ENCODE measurements at regions not wholly inside any gene's neighbourhood (a gene's known extent, or its start where the extent isn't known, plus 50 kb on each side); places are given as distances from the start of the nearest gene placed in this dataset.

DNA sequence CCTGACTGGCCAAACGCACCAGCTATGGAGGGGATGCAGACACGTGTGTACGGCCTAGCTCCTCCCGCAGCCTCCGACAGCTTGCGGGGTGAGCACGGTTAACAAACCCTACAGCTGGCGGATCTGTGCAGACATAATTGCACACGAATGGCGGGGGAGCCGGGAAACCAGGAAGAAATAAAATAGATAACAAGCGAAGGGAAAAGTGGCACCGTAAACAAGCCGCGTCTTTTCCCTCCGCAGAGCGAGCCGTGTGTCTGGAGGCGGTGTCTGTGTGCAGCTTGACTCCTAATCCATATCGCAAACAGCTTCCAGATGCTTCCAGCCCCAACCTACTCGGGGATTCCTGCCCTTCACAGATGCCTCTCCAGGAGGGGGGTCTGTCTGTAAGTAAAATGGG, 853.1 kb upstream of the SALL3 start:
- peaks cover 0 to 9% (median 8%) of the 10 kb centered on the region in 5 donors for H3K9me3 ChIP-seq (ENCODE audit: control insufficient read depth in 5 of 5, low read length in 5 of 5)
- peaks cover 0 to 7% (median 0%) of the 10 kb centered on the region in 5 donors for H3K4me1 ChIP-seq (ENCODE audit: control insufficient read depth in 5 of 5, insufficient read depth in 5 of 5, low read length in 5 of 5)
- no peak overlapping the region for H3K9ac ChIP-seq (ENCODE audit: low read length in 5 of 5)
- no peaks in the 10 kb centered on the region for H3K36me3 ChIP-seq (ENCODE audit: control insufficient read depth in 5 of 5, insufficient read depth in 5 of 5, low read length in 5 of 5)
- peaks cover 0 to 20% (median 10%) of the 10 kb centered on the region in 5 donors for H3K27me3 ChIP-seq (ENCODE audit: control insufficient read depth in 5 of 5, insufficient read depth in 4 of 5, low read length in 5 of 5)
- no peak overlapping the region for H3K27ac ChIP-seq (ENCODE audit: low read depth, low read length)
- no peak overlapping the region for H3K4me3 ChIP-seq (ENCODE audit: low read depth in 1 of 5, low read length in 5 of 5)

DNA sequence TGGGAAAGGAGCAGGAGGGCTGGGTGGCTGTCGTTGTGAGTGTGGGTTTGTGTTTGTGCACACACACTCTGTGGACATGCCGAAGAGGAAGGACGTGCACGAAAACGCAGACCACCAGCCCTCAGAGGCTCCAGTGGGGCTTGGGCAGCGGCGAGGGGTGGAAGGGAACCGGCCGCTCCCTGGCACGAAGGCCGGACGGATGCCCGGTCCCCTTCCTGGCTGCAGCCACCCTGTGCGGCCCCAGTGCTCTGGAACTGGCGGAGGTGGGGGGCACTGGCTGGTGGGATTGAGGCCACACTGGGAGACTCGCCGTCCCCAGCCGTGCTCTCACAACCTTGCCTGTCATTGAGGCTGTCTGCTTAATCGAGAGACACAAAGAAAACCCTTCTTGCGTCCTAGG, 852.6 kb upstream of the SALL3 start:
- H3K9ac ChIP-seq (ENCODE audit: low read length in 5 of 5): no peak overlapping the region
- no peak overlapping the region for H3K27ac ChIP-seq (ENCODE audit: low read depth, low read length)
- H3K27me3 ChIP-seq (ENCODE audit: control insufficient read depth in 5 of 5, insufficient read depth in 4 of 5, low read length in 5 of 5): peaks cover 0 to 20% (median 10%) of the 10 kb centered on the region in 5 donors
- no peaks in the 10 kb centered on the region for H3K36me3 ChIP-seq (ENCODE audit: control insufficient read depth in 5 of 5, insufficient read depth in 5 of 5, low read length in 5 of 5)
- peaks cover 0 to 9% (median 8%) of the 10 kb centered on the region in 5 donors for H3K9me3 ChIP-seq (ENCODE audit: control insufficient read depth in 5 of 5, low read length in 5 of 5)
- no peak overlapping the region for H3K4me3 ChIP-seq (ENCODE audit: low read depth in 1 of 5, low read length in 5 of 5)
- peaks cover 0 to 7% (median 0%) of the 10 kb centered on the region in 5 donors for H3K4me1 ChIP-seq (ENCODE audit: control insufficient read depth in 5 of 5, insufficient read depth in 5 of 5, low read length in 5 of 5)

DNA sequence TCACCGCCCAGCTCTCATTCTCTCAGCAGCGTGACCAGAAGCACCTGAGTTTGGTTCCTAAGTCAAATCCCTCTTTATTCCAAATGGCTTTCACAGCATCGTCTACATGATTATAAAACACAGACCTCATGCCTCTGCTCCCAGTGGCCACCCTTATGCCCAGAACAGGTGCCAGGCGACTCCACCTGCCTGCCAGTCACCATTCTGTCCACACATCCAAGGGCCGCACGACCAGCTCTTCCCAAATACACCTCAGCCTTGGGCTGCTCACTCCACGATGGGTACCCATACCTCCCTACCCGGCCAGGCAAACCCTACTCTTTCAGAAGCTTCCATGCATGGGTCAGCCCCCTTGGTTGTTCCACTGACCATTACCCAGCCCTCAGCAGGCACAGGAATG, 851.6 kb upstream of the SALL3 start:
- H3K27me3 ChIP-seq (ENCODE audit: control insufficient read depth in 5 of 5, insufficient read depth in 4 of 5, low read length in 5 of 5): peaks cover 0 to 20% (median 10%) of the 10 kb centered on the region in 5 donors
- no peak overlapping the region for H3K9ac ChIP-seq (ENCODE audit: low read length in 5 of 5)
- H3K4me3 ChIP-seq (ENCODE audit: low read depth in 1 of 5, low read length in 5 of 5): no peak overlapping the region
- H3K27ac ChIP-seq (ENCODE audit: low read depth, low read length): no peak overlapping the region
- peaks cover 0 to 9% (median 8%) of the 10 kb centered on the region in 5 donors for H3K9me3 ChIP-seq (ENCODE audit: control insufficient read depth in 5 of 5, low read length in 5 of 5)
- H3K4me1 ChIP-seq (ENCODE audit: control insufficient read depth in 5 of 5, insufficient read depth in 5 of 5, low read length in 5 of 5): peaks cover 0 to 4% (median 0%) of the 10 kb centered on the region in 5 donors
- no peaks in the 10 kb centered on the region for H3K36me3 ChIP-seq (ENCODE audit: control insufficient read depth in 5 of 5, insufficient read depth in 5 of 5, low read length in 5 of 5)

DNA sequence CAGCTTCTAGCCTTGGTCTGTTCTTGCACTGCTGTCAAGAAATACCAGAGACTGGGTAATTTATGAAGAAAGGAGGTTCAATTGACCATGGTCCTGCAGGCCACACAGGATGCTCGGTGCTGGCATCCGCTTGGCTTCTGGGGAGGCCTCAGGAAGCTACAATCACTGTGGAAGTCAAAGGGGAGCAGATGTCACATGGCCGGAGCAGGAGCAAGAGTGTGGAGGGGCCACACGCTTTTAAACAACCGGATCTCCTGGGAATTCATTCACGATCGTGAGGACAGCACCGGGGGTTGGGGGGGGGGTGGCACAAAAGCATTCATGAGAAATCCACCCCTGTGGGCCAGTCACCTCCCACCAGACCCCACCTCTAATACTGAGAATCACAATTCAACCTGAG, 850.4 kb upstream of the SALL3 start:
- Histone ChIP-seq H3K9ac (ENCODE audit: low read length in 5 of 5) (no peak overlapping the region), H3K27me3 (ENCODE audit: control insufficient read depth in 5 of 5, insufficient read depth in 4 of 5, low read length in 5 of 5) (peaks cover 0 to 20% (median 10%) of the 10 kb centered on the region in 5 donors), H3K4me1 (ENCODE audit: control insufficient read depth in 5 of 5, insufficient read depth in 5 of 5, low read length in 5 of 5) (no peaks in the 10 kb centered on the region), H3K9me3 (ENCODE audit: control insufficient read depth in 5 of 5, low read length in 5 of 5) (peaks cover 0 to 9% (median 8%) of the 10 kb centered on the region in 5 donors), H3K36me3 (ENCODE audit: control insufficient read depth in 5 of 5, insufficient read depth in 5 of 5, low read length in 5 of 5) (no peaks in the 10 kb centered on the region), H3K4me3 (ENCODE audit: low read depth in 1 of 5, low read length in 5 of 5) (no peak overlapping the region), H3K27ac (ENCODE audit: low read depth, low read length) (no peak overlapping the region)

DNA sequence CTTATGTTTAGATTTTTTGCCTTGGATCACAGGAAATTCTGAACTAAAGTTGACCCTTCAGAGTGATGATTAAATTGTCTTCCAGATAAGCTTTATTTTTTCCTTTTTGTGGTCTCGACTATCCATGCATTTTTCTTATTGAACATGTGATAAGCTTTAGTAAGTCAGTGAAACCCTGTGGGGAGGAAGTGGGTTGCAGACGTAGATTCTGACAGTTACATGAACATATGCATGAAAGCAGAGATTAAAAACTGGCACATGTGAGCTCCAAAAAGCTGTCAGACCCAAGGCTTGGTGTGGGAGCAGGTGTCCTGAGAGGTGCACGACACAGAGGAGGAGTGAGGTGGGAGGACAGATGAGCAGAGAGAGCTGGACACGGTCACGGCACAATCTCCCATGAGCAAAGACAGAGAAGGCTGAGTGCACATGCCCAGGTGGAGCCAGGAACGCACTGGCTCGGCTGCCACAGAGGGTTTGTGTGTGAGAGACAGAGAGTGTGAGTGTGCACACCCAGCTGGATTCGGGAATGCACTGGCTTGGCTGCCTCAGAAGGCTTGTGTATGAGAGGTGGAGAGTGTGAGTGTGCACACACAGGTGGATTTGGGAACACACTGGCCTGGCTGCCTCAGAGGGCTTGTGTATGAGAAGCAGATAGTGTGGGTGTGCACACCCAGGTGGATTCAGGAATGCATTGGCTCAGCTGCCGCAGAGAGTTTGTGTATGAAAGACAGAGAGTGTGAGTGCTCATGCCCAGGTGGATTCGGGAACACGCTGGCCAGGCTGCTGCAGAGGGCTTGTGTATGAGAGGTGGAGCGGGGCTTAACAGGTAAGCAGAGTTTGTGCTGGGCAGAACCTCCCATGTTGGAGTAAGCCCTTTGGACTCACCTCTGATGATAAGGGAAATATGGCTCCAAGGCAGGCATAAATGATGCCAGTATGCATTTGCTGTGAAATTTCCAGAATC, 849.1 kb upstream of the SALL3 start:
- H3K27me3 ChIP-seq (ENCODE audit: control insufficient read depth in 5 of 5, insufficient read depth in 4 of 5, low read length in 5 of 5): peaks cover 0 to 22% (median 10%) of the 10 kb centered on the region in 5 donors
- H3K9ac ChIP-seq (ENCODE audit: low read length in 5 of 5): no peak overlapping the region
- no peak overlapping the region for H3K27ac ChIP-seq (ENCODE audit: low read depth, low read length)
- H3K9me3 ChIP-seq (ENCODE audit: control insufficient read depth in 5 of 5, low read length in 5 of 5): peaks cover 0 to 7% (median 7%) of the 10 kb centered on the region in 5 donors
- no peak overlapping the region for H3K4me3 ChIP-seq (ENCODE audit: low read depth in 1 of 5, low read length in 5 of 5)
- H3K4me1 ChIP-seq (ENCODE audit: control insufficient read depth in 5 of 5, insufficient read depth in 5 of 5, low read length in 5 of 5): no peaks in the 10 kb centered on the region
- no peaks in the 10 kb centered on the region for H3K36me3 ChIP-seq (ENCODE audit: control insufficient read depth in 5 of 5, insufficient read depth in 5 of 5, low read length in 5 of 5)

GRCh38 chr18:78133729-78134128, 845.9 kb upstream of the SALL3 start:
- no peaks in the 10 kb centered on the region for H3K36me3 ChIP-seq (ENCODE audit: control insufficient read depth in 5 of 5, insufficient read depth in 5 of 5, low read length in 5 of 5)
- no peaks in the 10 kb centered on the region for H3K9me3 ChIP-seq (ENCODE audit: control insufficient read depth in 5 of 5, low read length in 5 of 5)
- no peak overlapping the region for H3K9ac ChIP-seq (ENCODE audit: low read length in 5 of 5)
- H3K27me3 ChIP-seq (ENCODE audit: control insufficient read depth in 5 of 5, insufficient read depth in 4 of 5, low read length in 5 of 5): peaks cover 3 to 8% (median 7%) of the 10 kb centered on the region in 5 donors
- no peaks in the 10 kb centered on the region for H3K4me1 ChIP-seq (ENCODE audit: control insufficient read depth in 5 of 5, insufficient read depth in 5 of 5, low read length in 5 of 5)
- no peak overlapping the region for H3K4me3 ChIP-seq (ENCODE audit: low read depth in 1 of 5, low read length in 5 of 5)
- no peak overlapping the region for H3K27ac ChIP-seq (ENCODE audit: low read depth, low read length)

DNA sequence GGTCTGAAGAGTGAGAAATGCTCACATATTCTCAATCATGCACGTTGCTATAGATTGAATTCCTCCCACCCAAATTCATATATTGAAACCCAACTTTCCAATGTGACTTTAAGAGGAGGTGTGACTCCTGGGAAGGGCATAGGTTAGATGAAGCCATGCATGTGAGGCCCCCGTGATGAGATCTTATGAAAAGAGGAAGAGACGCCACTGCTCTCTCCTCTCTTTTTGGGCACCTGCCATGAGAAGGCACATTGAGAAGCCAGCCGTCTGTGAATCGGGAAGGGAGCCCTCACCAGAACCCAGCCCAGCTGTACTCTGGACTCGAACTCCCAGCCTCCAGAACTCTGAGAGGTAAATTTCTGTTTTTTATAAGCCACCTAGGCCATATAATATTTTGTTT, 842.6 kb upstream of the SALL3 start:
- no peaks in the 10 kb centered on the region for H3K4me1 ChIP-seq (ENCODE audit: control insufficient read depth in 5 of 5, insufficient read depth in 5 of 5, low read length in 5 of 5)
- peaks cover 0 to 4% (median 0%) of the 10 kb centered on the region in 5 donors for H3K27me3 ChIP-seq (ENCODE audit: control insufficient read depth in 5 of 5, insufficient read depth in 4 of 5, low read length in 5 of 5)
- no peaks in the 10 kb centered on the region for H3K36me3 ChIP-seq (ENCODE audit: control insufficient read depth in 5 of 5, insufficient read depth in 5 of 5, low read length in 5 of 5)
- H3K4me3 ChIP-seq (ENCODE audit: low read depth in 1 of 5, low read length in 5 of 5): no peak overlapping the region
- no peak overlapping the region for H3K27ac ChIP-seq (ENCODE audit: low read depth, low read length)
- H3K9me3 ChIP-seq (ENCODE audit: control insufficient read depth in 5 of 5, low read length in 5 of 5): no peaks in the 10 kb centered on the region
- no peak overlapping the region for H3K9ac ChIP-seq (ENCODE audit: low read length in 5 of 5)

- Histone ChIP-seq H3K36me3 (ENCODE audit: control insufficient read depth in 5 of 5, insufficient read depth in 5 of 5, low read length in 5 of 5) (no peaks in the 10 kb centered on the region), H3K4me3 (ENCODE audit: low read depth in 1 of 5, low read length in 5 of 5) (no peak overlapping the region), H3K9ac (ENCODE audit: low read length in 5 of 5) (no peak overlapping the region), H3K27me3 (ENCODE audit: control insufficient read depth in 5 of 5, insufficient read depth in 4 of 5, low read length in 5 of 5) (peaks cover 0 to 4% (median 0%) of the 10 kb centered on the region in 5 donors), H3K4me1 (ENCODE audit: control insufficient read depth in 5 of 5, insufficient read depth in 5 of 5, low read length in 5 of 5) (no peaks in the 10 kb centered on the region), H3K27ac (ENCODE audit: low read depth, low read length) (no peak overlapping the region), H3K9me3 (ENCODE audit: control insufficient read depth in 5 of 5, low read length in 5 of 5) (no peaks in the 10 kb centered on the region)
These were observed 840.6 kb upstream of the SALL3 start for GRCh38 chr18:78138983-78139496.

GRCh38 chr18:78140294-78140693, 839.3 kb upstream of the SALL3 start:
- no peak overlapping the region for H3K4me3 ChIP-seq (ENCODE audit: low read depth in 1 of 5, low read length in 5 of 5)
- no peaks in the 10 kb centered on the region for H3K36me3 ChIP-seq (ENCODE audit: control insufficient read depth in 5 of 5, insufficient read depth in 5 of 5, low read length in 5 of 5)
- no peaks in the 10 kb centered on the region for H3K9me3 ChIP-seq (ENCODE audit: control insufficient read depth in 5 of 5, low read length in 5 of 5)
- no peaks in the 10 kb centered on the region for H3K4me1 ChIP-seq (ENCODE audit: control insufficient read depth in 5 of 5, insufficient read depth in 5 of 5, low read length in 5 of 5)
- H3K27me3 ChIP-seq (ENCODE audit: control insufficient read depth in 5 of 5, insufficient read depth in 4 of 5, low read length in 5 of 5): peaks cover 0 to 3% (median 0%) of the 10 kb centered on the region in 5 donors
- H3K9ac ChIP-seq (ENCODE audit: low read length in 5 of 5): no peak overlapping the region
- H3K27ac ChIP-seq (ENCODE audit: low read depth, low read length): no peak overlapping the region

DNA sequence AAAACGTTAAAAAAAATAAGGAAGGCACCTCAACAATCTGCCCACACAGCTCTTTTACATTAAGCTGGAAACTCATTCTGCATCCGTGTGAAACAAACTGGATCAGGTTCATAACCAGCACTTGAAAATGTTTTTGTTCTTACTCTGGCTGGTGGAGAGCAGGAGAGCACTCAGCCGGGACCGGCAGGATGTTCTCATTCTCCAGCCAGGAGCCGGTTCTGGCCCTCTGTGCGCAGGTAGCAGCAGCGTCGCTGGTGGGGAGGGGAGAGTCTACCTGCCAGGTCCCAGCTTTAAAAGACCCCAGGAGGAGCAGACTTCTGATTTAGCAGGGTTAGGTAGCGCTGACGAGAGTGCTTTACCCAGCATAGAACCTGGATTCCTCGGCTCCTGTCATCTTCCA, 834.9 kb upstream of the SALL3 start:
- Histone ChIP-seq H3K36me3 (ENCODE audit: control insufficient read depth in 5 of 5, insufficient read depth in 5 of 5, low read length in 5 of 5) (no peaks in the 10 kb centered on the region), H3K9me3 (ENCODE audit: control insufficient read depth in 5 of 5, low read length in 5 of 5) (no peaks in the 10 kb centered on the region), H3K9ac (ENCODE audit: low read length in 5 of 5) (no peak overlapping the region), H3K4me3 (ENCODE audit: low read depth in 1 of 5, low read length in 5 of 5) (no peak overlapping the region), H3K27me3 (ENCODE audit: control insufficient read depth in 5 of 5, insufficient read depth in 4 of 5, low read length in 5 of 5) (peaks cover 0 to 2% (median 0%) of the 10 kb centered on the region in 5 donors), H3K4me1 (ENCODE audit: control insufficient read depth in 5 of 5, insufficient read depth in 5 of 5, low read length in 5 of 5) (no peaks in the 10 kb centered on the region), H3K27ac (ENCODE audit: low read depth, low read length) (no peak overlapping the region)
